Lower leg skin (tissue), 3 donors: ENCODE measurements at regions not wholly inside any gene's neighbourhood (a gene's known extent, or its start where the extent isn't known, plus 50 kb on each side); places are given as distances from the start of the nearest gene placed in this dataset.
"Not testable (repeated sequence)": the region's sequence is repeated elsewhere in the genome, so short reads cannot be mapped to it uniquely, and the experiment has no call there.

Source experiments
- POLR2A ChIP-seq, 2 donors: fragments of 450-650 bp; IDR thresholded peaks; one replicate each; pipeline ENCODE4 v1.6.1; 2016 to 2017; ENCODE audit warnings: antibody characterized with exemption in 2 of 2, mild to moderate bottlenecking in 1 of 2, moderate library complexity in 1 of 2
- TF ChIP-seq, protein P1 (sequence below), 3 donors: fragments of 450-650 bp; IDR thresholded peaks; one replicate each; pipeline ENCODE4 v1.5.1; 2016; ENCODE audit warnings: antibody characterized with exemption in 3 of 3, mild to moderate bottlenecking in 3 of 3, moderate library complexity in 2 of 3

DNA sequence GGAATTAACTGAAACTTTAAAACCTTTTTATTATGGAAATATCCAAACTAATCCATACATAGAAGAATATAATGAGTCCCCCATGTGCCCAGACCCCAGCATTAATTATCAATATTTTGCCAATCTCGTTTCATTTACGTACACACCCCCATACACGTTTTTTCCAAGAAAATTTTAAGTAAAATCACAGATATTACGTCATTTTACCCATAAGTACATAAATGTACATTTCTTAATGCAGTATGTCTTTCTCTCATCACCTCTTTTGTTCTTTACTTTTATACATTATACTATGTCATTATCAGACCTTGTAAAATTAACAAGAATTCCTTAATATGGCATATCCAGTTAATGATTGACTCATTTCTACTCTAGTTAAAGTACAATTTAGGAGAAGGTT is 2914.1 kb upstream of the OR11H1 start:
- TF ChIP-seq, protein P1, sequence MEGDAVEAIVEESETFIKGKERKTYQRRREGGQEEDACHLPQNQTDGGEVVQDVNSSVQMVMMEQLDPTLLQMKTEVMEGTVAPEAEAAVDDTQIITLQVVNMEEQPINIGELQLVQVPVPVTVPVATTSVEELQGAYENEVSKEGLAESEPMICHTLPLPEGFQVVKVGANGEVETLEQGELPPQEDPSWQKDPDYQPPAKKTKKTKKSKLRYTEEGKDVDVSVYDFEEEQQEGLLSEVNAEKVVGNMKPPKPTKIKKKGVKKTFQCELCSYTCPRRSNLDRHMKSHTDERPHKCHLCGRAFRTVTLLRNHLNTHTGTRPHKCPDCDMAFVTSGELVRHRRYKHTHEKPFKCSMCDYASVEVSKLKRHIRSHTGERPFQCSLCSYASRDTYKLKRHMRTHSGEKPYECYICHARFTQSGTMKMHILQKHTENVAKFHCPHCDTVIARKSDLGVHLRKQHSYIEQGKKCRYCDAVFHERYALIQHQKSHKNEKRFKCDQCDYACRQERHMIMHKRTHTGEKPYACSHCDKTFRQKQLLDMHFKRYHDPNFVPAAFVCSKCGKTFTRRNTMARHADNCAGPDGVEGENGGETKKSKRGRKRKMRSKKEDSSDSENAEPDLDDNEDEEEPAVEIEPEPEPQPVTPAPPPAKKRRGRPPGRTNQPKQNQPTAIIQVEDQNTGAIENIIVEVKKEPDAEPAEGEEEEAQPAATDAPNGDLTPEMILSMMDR (IDR thresholded peaks at IDR 0.05): not testable (repeated sequence)
- TF ChIP-seq POLR2A (IDR thresholded peaks at IDR 0.05): not testable (repeated sequence)
